ENCODE measurements at regions not wholly inside any gene's neighbourhood (a gene's known extent, or its start where the extent isn't known, plus 50 kb on each side); places are given as distances from the start of the nearest gene placed in this dataset.

DNA sequence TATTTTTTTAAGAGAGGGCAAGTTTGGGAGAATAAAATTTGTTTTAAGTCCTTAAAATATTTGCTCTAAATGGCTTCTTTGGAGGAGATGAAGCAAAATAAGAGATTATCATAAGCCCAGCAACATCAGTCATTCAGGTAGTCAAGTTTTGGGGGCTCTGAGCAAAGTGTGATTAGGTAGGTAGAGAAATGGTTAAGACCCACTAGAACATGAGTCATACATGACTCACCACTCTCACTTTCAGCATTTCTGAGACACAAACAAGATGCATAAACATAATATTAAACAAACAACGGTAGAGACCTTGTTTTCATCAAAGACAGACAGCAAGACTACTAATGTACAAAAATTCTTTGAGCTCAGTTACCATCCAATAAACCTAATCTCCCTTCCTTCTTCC is 272.2 kb downstream of the LMO4 start:
- TF ChIP-seq, protein P1, sequence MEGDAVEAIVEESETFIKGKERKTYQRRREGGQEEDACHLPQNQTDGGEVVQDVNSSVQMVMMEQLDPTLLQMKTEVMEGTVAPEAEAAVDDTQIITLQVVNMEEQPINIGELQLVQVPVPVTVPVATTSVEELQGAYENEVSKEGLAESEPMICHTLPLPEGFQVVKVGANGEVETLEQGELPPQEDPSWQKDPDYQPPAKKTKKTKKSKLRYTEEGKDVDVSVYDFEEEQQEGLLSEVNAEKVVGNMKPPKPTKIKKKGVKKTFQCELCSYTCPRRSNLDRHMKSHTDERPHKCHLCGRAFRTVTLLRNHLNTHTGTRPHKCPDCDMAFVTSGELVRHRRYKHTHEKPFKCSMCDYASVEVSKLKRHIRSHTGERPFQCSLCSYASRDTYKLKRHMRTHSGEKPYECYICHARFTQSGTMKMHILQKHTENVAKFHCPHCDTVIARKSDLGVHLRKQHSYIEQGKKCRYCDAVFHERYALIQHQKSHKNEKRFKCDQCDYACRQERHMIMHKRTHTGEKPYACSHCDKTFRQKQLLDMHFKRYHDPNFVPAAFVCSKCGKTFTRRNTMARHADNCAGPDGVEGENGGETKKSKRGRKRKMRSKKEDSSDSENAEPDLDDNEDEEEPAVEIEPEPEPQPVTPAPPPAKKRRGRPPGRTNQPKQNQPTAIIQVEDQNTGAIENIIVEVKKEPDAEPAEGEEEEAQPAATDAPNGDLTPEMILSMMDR (IDR thresholded peaks at IDR 0.05) = no peak
- no peak for TF ChIP-seq POLR2AphosphoS5 (IDR thresholded peaks at IDR 0.05; ENCODE audit: low read depth, low read length)
- TF ChIP-seq, protein P2, sequence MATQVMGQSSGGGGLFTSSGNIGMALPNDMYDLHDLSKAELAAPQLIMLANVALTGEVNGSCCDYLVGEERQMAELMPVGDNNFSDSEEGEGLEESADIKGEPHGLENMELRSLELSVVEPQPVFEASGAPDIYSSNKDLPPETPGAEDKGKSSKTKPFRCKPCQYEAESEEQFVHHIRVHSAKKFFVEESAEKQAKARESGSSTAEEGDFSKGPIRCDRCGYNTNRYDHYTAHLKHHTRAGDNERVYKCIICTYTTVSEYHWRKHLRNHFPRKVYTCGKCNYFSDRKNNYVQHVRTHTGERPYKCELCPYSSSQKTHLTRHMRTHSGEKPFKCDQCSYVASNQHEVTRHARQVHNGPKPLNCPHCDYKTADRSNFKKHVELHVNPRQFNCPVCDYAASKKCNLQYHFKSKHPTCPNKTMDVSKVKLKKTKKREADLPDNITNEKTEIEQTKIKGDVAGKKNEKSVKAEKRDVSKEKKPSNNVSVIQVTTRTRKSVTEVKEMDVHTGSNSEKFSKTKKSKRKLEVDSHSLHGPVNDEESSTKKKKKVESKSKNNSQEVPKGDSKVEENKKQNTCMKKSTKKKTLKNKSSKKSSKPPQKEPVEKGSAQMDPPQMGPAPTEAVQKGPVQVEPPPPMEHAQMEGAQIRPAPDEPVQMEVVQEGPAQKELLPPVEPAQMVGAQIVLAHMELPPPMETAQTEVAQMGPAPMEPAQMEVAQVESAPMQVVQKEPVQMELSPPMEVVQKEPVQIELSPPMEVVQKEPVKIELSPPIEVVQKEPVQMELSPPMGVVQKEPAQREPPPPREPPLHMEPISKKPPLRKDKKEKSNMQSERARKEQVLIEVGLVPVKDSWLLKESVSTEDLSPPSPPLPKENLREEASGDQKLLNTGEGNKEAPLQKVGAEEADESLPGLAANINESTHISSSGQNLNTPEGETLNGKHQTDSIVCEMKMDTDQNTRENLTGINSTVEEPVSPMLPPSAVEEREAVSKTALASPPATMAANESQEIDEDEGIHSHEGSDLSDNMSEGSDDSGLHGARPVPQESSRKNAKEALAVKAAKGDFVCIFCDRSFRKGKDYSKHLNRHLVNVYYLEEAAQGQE (IDR thresholded peaks at IDR 0.05; ENCODE audit: insufficient read depth in 1 of 2, low read depth in 2 of 2, low read length in 1 of 2) = no peak
- no peak for TF ChIP-seq SIN3A (IDR thresholded peaks at IDR 0.05; ENCODE audit: borderline replicate concordance, insufficient read depth, low read depth, low read length)

Measured in Panc1 (cell line).